ENCODE measurements at regions not wholly inside any gene's neighbourhood (a gene's known extent, or its start where the extent isn't known, plus 50 kb on each side); places are given as distances from the start of the nearest gene placed in this dataset.
A peak's percentile ranks its signal among the peaks of the same experiment; 100 is the strongest.

DNA sequence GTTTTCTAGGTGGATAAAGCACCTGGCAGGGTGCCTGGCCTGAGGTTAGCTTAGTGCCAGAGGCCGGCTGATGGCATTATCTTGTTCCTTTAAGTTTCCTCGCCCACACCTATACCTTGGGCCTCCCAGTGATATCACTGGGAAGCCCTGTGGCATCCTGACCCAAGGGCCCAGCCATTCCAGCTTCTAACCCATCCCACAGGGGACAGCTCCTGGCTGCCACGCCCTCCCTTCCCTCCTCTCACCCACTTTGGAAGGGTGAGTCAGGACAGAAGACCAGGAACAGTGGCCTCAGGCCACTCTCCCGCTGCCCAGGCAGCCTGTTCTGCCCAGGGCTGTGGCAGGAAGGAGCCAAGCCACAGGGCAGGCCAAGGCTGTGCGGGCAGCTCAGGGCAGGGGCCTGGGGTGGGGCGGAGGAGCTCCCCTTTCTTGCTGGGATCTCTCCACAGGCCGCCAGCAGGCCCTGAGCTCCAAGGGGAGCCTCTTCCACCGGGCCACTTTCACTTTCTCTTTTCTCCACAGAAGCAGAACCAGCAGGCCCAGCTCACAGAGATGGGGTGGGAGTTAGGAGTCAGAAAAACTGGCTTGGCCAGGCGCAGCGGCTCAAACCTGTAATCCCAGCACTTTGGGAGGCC is 75.1 kb downstream of the IRF2BPL start:
- Histone ChIP-seq H3K4me3 (peak overlapping the region; percentile 31), H3K36me3 (no peaks in the 10 kb centered on the region), H3K9me3 (no peaks in the 10 kb centered on the region), H3K27me3 (no peaks in the 10 kb centered on the region)
- DNase-seq, result peak; percentile 88

DNA sequence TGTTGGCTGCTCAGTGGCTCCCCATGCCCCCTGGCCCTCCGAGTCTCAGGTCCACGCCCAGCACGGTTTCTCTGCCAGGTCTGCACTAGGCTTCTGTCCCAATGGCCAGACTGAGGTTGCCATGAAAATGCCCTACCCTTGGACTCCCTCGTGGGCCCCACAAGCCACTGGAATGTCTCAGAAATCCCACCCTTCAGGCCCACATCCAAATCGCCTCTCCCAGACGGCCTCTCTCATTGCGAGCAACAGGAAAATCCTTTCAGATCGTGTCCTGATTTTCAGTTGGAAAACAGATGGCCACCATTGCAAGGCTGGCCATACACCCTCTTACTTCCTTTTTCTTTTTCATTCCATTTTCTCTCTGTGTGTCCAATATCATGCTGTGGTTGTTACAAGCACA is 77.3 kb downstream of the IRF2BPL start:
- Histone ChIP-seq H3K9me3 (no peaks in the 10 kb centered on the region), H3K27me3 (no peaks in the 10 kb centered on the region), H3K4me3 (no peak overlapping the region), H3K36me3 (no peaks in the 10 kb centered on the region)
- peak; percentile 78 for DNase-seq

DNA sequence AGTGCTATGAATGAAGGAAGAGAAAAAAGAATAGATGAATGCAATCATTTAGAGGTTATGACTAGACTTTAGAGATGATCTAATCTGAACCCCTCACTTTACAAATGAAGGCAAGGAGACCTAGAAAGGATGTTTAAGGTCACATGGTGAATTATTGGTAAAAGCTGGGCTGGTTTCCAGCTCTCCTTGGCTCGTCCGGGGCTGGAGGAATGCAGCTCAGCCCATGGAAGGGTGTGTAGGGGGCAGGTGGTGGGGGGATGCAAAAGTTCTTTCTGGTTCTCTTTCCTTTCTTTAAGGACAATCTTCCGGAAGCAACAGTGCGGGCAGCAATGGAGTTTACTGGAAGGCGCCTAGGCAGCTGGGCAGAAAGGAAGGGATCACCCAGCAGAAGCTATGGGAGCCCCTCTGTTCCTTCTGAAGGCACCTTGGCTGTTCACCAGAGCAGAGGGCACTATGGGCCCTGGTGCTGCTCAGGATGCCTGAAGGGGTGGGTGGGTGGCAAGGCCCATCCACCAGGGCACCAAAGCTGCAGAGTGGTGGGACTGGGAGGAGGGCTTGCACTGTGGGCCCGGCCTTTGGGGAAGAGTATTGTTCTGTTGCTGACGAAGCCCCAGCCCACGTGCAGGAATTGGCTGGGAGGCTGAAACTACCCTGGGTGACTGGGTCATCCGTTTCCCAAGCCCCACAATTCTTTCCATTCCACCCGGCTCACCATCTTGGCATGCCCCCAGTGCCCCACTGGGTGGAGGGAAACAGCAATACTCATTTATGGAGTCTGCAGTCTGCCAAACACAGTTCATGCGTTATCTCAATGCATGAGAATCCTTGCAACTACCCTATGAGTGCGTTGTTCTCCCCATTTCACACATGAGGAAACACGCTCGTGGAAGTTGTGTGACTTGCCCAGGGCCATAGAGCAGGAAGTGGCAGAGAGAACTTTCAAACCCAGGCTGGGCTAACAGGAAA is 78.2 kb downstream of the IRF2BPL start:
- DNase-seq, result peak; percentile 96
- no peaks in the 10 kb centered on the region for H3K27me3 ChIP-seq
- H3K36me3 ChIP-seq, result no peaks in the 10 kb centered on the region
- H3K9me3 ChIP-seq, result no peaks in the 10 kb centered on the region
- no peak overlapping the region for H3K4me3 ChIP-seq

DNA sequence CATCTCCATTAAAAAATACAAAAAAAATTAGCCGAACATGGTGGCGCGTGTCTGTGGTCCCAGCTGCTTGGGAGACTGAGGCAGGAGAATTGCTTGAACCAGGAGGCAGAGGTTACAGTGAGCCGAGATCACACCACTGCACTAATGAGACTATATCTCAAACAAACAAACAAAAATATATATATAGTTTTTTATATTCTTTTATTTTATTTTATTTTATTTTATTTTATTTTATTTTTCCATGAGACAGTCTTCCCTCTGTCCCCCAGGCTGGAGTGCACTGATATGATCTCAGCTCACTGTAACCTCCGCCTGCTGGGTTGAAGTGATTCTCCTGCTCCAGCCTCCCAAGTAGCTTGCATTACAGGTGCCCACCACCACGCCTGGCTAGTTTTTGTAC is 79.5 kb downstream of the IRF2BPL start:
- Histone ChIP-seq H3K4me3 (no peak overlapping the region), H3K27me3 (no peaks in the 10 kb centered on the region), H3K36me3 (no peaks in the 10 kb centered on the region), H3K9me3 (no peaks in the 10 kb centered on the region)
- no peak for DNase-seq

DNA sequence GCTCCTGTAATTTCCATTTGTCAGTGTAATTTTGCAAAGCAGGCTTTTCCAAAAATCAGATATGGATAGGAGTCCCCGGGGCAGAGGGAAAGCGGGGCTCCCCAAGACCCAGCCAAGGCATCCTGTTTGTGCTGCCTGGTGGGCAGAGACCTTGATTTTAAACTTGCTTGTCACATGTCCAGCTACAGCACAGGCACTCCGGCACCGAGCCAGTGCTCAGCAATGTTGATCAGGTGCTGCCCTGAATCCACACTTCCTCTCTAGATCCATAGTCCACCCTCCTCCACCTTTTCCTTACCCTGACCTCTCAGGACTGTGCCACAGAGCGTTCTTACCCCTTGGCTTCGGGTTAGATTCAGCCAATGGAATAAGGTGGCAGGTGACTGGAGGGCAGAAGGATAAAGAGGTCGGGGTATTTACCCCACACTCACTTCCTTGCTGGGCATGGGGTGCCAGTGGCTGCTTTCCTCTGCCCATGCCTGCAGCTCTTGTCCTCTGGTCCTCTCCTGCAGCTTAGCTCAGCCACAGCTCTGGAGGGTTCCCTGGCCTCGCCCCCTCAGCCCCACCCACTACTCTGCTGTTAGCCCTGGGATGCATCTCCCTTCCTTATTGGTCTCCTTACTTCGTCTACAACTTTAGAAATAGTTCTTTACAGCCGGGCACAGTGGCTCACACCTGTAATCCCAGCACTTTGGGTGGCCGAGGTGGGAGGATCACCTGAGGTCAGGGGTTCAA is 80.1 kb downstream of the IRF2BPL start:
- Histone ChIP-seq H3K4me3 (no peak overlapping the region), H3K27me3 (no peaks in the 10 kb centered on the region), H3K9me3 (no peaks in the 10 kb centered on the region), H3K36me3 (no peaks in the 10 kb centered on the region)
- DNase-seq, result no peak

DNA sequence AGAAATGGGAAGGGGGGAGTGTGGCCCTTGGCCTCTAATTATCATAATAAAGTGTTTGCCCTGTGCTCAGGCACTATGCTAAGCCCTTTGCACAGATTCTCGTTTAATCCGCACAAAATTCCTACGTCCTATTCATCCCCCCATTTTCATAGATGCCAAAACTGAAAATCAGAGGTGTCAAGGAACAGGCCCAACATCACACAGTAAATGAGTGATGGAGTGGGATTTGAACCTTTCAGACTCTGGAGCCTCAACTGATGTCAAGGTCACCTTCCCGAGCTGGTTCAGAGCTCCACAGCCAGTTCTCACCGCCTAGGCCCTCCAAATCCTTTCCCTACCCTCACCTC is 80.7 kb downstream of the IRF2BPL start:
- no peak for DNase-seq
- no peaks in the 10 kb centered on the region for H3K27me3 ChIP-seq
- H3K4me3 ChIP-seq, result no peak overlapping the region
- H3K9me3 ChIP-seq, result no peaks in the 10 kb centered on the region
- no peaks in the 10 kb centered on the region for H3K36me3 ChIP-seq

DNA sequence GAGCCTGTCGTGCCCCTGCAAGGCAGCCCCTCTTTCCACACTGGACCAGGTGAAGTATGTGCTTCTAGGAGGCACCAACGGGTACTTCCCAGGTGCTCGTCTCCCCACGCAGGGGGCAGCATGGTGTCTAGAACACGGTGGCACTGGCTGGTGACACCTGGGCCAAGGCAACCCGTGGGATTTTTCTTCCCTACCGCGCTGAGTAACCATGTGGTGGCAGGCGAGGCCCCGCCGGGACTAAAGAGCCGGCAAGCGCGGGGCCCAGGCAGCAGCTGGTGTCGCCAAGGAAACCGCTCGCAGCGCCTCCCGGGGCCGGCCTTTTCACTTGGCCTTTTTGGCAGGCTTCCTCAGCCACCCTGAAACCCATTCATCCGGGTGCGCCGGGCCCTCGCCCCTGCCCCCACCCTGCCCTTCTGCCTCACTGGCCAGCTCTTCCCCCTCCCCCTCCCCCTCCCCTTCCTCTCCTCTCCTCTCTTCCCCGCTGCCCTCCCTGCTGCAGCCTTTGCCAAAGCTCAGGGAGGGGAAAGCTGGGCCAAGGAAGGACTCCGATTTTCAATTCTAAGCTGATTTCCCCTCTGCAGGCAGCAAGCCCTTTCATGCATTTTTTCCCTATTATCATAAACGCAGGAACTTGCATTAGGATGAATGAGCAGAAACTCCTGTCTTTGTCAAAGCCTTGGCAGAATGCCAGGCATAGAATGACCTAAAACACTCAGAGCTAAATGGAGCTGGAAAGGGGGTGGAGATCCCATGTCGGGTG is 81.2 kb downstream of the IRF2BPL start:
- H3K9me3 ChIP-seq, result no peaks in the 10 kb centered on the region
- H3K27me3 ChIP-seq, result no peaks in the 10 kb centered on the region
- DNase-seq, result peak; percentile 86
- H3K4me3 ChIP-seq, result no peak overlapping the region
- H3K36me3 ChIP-seq, result no peaks in the 10 kb centered on the region

DNA sequence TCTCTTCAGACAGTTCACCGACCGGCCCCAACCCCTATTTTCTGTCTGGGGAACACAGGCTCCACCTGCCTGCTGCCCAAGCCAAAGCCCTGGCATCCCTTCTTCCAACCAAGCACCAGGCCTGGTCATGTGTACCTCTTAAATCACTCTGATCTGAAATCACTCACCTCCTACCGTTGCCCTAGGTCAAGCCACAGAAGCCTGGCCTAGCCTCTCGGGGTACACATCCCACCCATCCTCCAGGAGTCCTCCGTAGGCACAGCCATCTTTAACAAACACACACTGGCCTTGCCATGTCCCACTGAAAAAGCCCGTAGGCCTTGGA is 81.8 kb downstream of the IRF2BPL start:
- H3K27me3 ChIP-seq, result no peaks in the 10 kb centered on the region
- no peaks in the 10 kb centered on the region for H3K9me3 ChIP-seq
- no peak for DNase-seq
- no peaks in the 10 kb centered on the region for H3K36me3 ChIP-seq
- H3K4me3 ChIP-seq, result no peak overlapping the region

DNA sequence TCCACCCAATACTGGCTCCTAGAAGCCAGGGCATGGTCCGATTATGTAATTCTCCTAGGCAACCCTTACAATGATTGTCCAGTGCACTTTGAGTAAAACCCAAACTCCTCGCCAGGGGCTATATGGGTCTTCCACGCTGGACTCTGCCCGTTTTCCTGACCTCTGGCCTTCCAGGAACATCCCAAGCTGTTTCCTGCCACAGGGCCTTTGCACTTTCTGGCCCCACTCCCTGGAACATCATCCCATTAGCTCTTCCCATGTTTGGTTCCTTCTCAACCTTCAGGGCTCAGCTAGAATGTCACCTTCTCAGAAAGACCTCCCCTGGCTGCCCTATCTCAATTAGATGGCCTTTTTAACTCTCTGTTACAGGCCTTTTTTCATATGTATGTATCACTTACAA is 85.4 kb downstream of the IRF2BPL start:
- Histone ChIP-seq H3K27me3 (no peaks in the 10 kb centered on the region), H3K36me3 (no peaks in the 10 kb centered on the region), H3K9me3 (no peaks in the 10 kb centered on the region), H3K4me3 (no peak overlapping the region)
- no peak for DNase-seq

DNA sequence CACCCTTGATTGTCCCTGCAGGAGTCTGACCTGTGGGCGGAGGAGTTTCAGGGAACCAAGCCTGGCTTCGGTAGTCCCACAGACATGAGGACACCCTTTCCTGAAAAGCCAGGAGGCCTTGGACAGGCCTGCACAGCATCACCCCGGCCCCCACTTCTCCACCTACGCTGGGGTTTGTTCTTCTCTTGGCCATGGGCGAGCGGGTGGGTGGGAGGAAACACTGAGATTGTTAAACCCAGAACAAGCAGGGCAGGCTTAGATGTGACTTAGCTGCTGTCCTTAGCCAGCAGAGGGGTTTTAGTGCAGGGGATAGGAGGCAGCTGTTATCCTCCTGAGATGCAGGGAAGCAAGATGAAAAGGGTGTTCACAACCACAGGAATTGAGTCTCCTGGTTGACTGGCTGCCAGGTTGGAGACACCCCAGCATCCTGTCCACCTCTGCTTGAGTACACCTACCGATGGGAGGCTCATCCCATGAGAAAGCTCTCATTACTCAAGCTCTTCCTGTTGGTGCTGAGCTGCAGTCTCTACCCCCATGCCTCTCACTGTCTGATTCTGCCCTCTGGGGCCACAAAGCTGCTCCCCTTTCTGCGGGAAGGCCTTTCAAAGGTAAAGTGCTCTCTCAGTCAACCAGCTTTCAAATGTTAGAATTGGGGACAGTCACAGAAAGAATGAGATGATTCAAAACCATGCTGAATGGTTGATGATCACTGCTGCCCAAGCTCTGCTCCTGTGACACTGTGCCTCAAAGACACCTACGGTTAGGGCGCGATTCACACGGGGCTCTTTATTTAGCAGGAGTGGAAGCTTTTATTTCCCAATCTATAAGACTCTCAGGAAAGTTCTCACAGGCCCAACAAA is 86.3 kb downstream of the IRF2BPL start:
- Histone ChIP-seq H3K36me3 (no peaks in the 10 kb centered on the region), H3K4me3 (no peak overlapping the region), H3K27me3 (no peaks in the 10 kb centered on the region), H3K9me3 (no peaks in the 10 kb centered on the region)
- no peak for DNase-seq

DNA sequence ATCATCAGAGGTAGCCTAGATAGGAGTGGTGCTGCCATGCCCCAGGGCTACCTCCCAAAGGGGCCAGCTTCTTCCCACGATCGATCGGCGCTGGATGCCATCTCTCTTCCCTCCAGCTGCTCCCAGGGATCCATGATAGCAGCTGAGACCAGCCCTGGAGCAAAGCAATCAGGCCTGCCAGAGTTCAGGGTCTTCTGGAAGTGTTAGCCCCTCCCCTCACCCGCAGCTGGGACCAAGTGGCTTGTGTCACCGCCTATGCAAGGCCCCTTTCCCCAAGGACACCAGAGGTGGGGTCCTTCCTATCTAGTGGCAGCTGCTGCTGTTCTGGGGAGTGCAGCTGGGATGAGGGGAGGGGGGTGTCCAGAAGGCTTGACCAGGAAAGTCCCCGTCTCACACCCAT is 87.0 kb downstream of the IRF2BPL start:
- H3K4me3 ChIP-seq, result no peak overlapping the region
- H3K9me3 ChIP-seq, result no peaks in the 10 kb centered on the region
- H3K36me3 ChIP-seq, result no peaks in the 10 kb centered on the region
- DNase-seq, result no peak
- no peaks in the 10 kb centered on the region for H3K27me3 ChIP-seq

DNA sequence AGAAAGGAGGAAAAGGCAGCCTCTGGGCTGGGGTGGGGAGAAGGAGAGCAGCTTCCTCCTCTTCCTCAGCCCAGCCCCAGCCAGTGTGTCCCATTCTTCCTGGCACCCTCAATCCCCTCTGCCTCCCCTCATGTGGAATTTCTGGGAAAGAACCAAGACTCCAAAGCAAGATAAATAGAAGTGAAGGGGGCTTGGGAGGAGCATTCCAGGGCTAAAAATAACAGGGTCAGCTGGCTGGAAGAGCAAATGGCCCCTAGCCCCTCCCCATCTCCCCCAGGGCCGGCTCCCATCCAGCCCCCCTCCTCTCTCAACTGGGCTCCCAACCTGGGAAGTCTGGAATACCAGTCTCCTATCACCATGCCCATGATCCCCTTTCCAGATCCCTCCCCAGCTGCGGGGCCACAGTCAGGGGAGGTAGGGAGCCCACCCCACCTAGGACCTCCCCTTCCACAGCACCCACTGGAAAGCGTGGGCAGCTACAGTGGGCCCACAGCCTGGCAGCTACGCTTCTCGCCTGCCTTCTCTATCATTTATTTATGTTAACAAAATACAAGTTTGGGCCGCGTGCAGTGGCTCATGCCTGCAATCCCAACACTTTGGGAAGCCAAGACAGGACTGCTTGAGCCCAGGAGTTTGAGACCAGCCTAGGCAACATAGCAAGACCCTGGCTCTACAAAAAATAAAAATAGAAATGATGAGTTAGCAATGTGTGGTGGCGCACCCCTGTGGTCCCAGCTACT is 88.3 kb downstream of the IRF2BPL start:
- DNase-seq, result no peak
- Histone ChIP-seq H3K9me3 (no peaks in the 10 kb centered on the region), H3K36me3 (no peaks in the 10 kb centered on the region), H3K27me3 (no peaks in the 10 kb centered on the region), H3K4me3 (no peak overlapping the region)

DNA sequence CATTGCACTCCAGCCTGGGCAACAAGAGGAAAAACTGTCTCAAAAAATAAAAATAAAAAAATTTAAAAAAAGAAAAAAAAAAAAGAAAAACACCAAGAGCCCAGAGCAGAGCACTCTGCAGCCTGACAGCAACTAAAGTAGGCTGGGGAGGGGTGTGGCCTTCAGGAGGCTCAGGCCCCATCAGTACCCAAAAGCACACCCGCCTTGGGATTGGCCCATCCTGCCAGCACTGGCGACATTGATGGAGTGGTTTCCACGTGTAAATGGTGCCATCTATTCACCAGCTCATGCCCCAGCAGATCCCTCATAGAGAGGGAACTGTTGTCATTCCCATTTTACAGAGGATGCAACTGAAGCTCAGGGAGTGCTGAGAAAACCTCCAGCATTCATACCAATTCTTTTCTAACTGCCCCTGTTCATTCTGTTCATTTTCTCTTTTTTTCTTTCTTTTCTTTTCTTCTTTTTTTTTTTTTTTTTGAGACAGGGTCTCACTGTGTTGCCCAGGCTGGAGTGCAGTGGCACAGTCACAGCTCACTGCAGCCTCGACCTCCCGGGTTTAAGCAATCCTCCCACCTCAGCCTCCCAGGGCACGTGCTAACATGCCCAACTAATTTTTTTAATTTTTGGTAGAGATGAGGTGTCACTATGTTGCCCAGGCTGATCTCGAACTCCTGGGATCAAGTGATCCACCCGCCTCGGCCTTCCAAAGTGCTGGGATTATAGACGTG is 89.3 kb downstream of the IRF2BPL start:
- no peaks in the 10 kb centered on the region for H3K27me3 ChIP-seq
- H3K4me3 ChIP-seq, result no peak overlapping the region
- no peak for DNase-seq
- no peaks in the 10 kb centered on the region for H3K9me3 ChIP-seq
- no peaks in the 10 kb centered on the region for H3K36me3 ChIP-seq

DNA sequence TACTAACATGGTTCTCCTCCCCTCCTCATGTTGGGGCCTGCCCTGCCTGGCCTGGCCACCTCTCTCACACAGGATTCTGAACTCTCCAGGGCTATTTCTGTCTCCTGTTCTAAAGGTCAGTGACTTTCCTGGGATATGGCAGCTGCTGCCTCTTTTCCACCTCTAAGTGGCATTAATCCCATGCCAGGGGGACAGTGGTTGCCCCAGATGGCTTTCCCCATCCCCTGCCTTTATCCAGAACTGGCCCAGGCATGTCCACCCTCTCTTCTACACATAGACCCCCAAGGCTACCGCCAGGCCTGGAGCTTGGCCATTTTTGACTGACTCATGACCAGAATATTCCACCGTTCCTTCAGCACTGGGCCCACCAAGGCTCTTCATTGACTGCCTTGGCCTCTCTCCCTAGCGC is 90.4 kb downstream of the IRF2BPL start:
- H3K27me3 ChIP-seq, result no peaks in the 10 kb centered on the region
- H3K9me3 ChIP-seq, result no peaks in the 10 kb centered on the region
- H3K4me3 ChIP-seq, result no peak overlapping the region
- no peak for DNase-seq
- no peaks in the 10 kb centered on the region for H3K36me3 ChIP-seq

All from MG63 (cell line).